ENCODE measurements at regions not wholly inside any gene's neighbourhood (a gene's known extent, or its start where the extent isn't known, plus 50 kb on each side); places are given as distances from the start of the nearest gene placed in this dataset.

- H2BK12ac ChIP-seq (ENCODE audit: insufficient read length, low read depth, low read length): no peak overlapping the region
- no peak overlapping the region for H4K91ac ChIP-seq (ENCODE audit: insufficient read length, low read depth, low read length)
- no peak overlapping the region for H3K18ac ChIP-seq (ENCODE audit: insufficient read length, low read depth, low read length)
- Mint-ChIP-seq H3K36me3 (ENCODE audit: insufficient read depth in 1 of 3, low read depth in 3 of 3) (peaks cover 0 to 8% (median 5%) of the 10 kb centered on the region in 3 experiments; a peak in 4 of 7 replicates), H3K27ac (no peak overlapping the region), H3K27me3 (ENCODE audit: low read depth) (no peaks in the 10 kb centered on the region; the same call in 1 of the 2 replicates), H3K4me3 (no peak overlapping the region; a peak in 1 of 5 replicates), H3K9me3 (peaks cover 9 to 10% of the 10 kb centered on the region in 2 experiments; a peak in 4 of 5 replicates), H3K4me1 (no peaks in the 10 kb centered on the region)
- H3K23ac ChIP-seq (ENCODE audit: insufficient read length, low read depth, low read length): no peak overlapping the region
- H3K4ac ChIP-seq (ENCODE audit: low read depth, low read length): no peak overlapping the region
- H3K9me3 ChIP-seq (ENCODE audit: control insufficient read depth, low read depth, low read length): no peaks in the 10 kb centered on the region
- no peak overlapping the region for H4K5ac ChIP-seq (ENCODE audit: insufficient read length, low read depth, low read length)
- H3K9ac ChIP-seq (ENCODE audit: extremely low read depth, insufficient read length, low read length): no peak overlapping the region
- H3K4me2 ChIP-seq (ENCODE audit: insufficient read depth, insufficient read length, low read length): no peak overlapping the region
- WGBS (ENCODE audit: extremely low coverage, insufficient read length, low lambda C conversion rate): no CpG with 5 or more reads among the region's 1 CpG
- no peaks in the 10 kb centered on the region for H4K20me1 ChIP-seq (ENCODE audit: control insufficient read depth, insufficient read depth, insufficient read length)
- no peak overlapping the region for H3K56ac ChIP-seq (ENCODE audit: insufficient read length, low read depth, low read length)
- H3K4me1 ChIP-seq (ENCODE audit: insufficient read depth, low read length): no peaks in the 10 kb centered on the region
- no peak overlapping the region for H4K8ac ChIP-seq (replicated peaks; ENCODE audit: insufficient read length, low read depth, low read length)
- no peaks in the 10 kb centered on the region for H3K27me3 ChIP-seq (ENCODE audit: insufficient read depth, low read length)
- no peak overlapping the region for H3K14ac ChIP-seq (ENCODE audit: insufficient read depth, low read length)
- H3K79me2 ChIP-seq (ENCODE audit: insufficient read depth, low read length): no peaks in the 10 kb centered on the region
- no peak overlapping the region for H2BK120ac ChIP-seq (ENCODE audit: low read depth, low read length, poor library complexity, severe bottlenecking)
- no peak overlapping the region for H3K27ac ChIP-seq (ENCODE audit: insufficient read length, low read depth, low read length)
- TF ChIP-seq, protein P1, sequence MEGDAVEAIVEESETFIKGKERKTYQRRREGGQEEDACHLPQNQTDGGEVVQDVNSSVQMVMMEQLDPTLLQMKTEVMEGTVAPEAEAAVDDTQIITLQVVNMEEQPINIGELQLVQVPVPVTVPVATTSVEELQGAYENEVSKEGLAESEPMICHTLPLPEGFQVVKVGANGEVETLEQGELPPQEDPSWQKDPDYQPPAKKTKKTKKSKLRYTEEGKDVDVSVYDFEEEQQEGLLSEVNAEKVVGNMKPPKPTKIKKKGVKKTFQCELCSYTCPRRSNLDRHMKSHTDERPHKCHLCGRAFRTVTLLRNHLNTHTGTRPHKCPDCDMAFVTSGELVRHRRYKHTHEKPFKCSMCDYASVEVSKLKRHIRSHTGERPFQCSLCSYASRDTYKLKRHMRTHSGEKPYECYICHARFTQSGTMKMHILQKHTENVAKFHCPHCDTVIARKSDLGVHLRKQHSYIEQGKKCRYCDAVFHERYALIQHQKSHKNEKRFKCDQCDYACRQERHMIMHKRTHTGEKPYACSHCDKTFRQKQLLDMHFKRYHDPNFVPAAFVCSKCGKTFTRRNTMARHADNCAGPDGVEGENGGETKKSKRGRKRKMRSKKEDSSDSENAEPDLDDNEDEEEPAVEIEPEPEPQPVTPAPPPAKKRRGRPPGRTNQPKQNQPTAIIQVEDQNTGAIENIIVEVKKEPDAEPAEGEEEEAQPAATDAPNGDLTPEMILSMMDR (conservative IDR thresholded peaks at IDR 0.05): no peak
- H3K79me1 ChIP-seq (ENCODE audit: insufficient read depth, low read depth, low read length, poor library complexity, severe bottlenecking): no peaks in the 10 kb centered on the region
- H2AK5ac ChIP-seq (ENCODE audit: insufficient read length, low read length): no peak overlapping the region
- no peak overlapping the region for H2BK15ac ChIP-seq (ENCODE audit: low read depth, low read length)
- H3T11ph ChIP-seq (ENCODE audit: low read length): no peak overlapping the region
- no peak overlapping the region for H2BK5ac ChIP-seq (ENCODE audit: insufficient read length, low read length)
- H2BK20ac ChIP-seq (ENCODE audit: low read depth, low read length, poor library complexity, severe bottlenecking): no peak overlapping the region
- H3K23me2 ChIP-seq (ENCODE audit: insufficient read length, low read depth, low read length, poor library complexity, severe bottlenecking): no peaks in the 10 kb centered on the region
- DNase-seq: no peak
- H2AFZ ChIP-seq (ENCODE audit: low read length): no peak overlapping the region
Measured at GRCh38 chr14:35458442-35458841, 53.9 kb upstream of the NFKBIA start.
